ENCODE measurements at regions not wholly inside any gene's neighbourhood (a gene's known extent, or its start where the extent isn't known, plus 50 kb on each side); places are given as distances from the start of the nearest gene placed in this dataset.

GRCh38 chr12:58701536-58701935, 218.8 kb downstream of the LRIG3 start:
- TF ChIP-seq CTCF (conservative IDR thresholded peaks at IDR 0.05): no peak
- no peak for TF ChIP-seq ZFX (IDR thresholded peaks at IDR 0.05)

Measured in C4-2B (cell line).